Gastrocnemius medialis (tissue), 4 donors: ENCODE measurements at regions not wholly inside any gene's neighbourhood (a gene's known extent, or its start where the extent isn't known, plus 50 kb on each side); places are given as distances from the start of the nearest gene placed in this dataset.

Experiments
- ATAC-seq, 2 donors: fragments of 150-250 bp; one replicate each; pipeline ENCODE4 v1.9.1; 2016
- DNase-seq, 2 donors: peaks; one replicate each; pipeline ENCODE4 v3.0.0-alpha.2; 2019
- H3K27ac ChIP-seq, 4 donors: fragments of 200-600 bp; sonication (generic); 1 replicate in 1 of 4; 2 replicates in 3 of 4; pipeline ENCODE4 v1.5.1; 2016 to 2018; ENCODE audit warnings: mild to moderate bottlenecking in 2 of 4, moderate library complexity in 1 of 4
- H3K27me3 ChIP-seq, 3 donors: fragments of 200-600 bp; sonication (generic) in 2 of 3; 1 replicate in 1 of 3; 2 replicates in 2 of 3; pipeline versions ENCODE4 v1.5.1 to v1.6.0; 2016 to 2019; ENCODE audit warnings: mild to moderate bottlenecking in 1 of 3, moderate library complexity in 1 of 3
- H3K36me3 ChIP-seq, 2 donors: fragments of 200-600 bp; sonication (generic) in 1 of 2; one replicate each; pipeline ENCODE4 v1.5.1; 2017 to 2018
- H3K4me1 ChIP-seq, 2 donors: fragments of 200-600 bp; sonication (generic) in 1 of 2; one replicate each; pipeline ENCODE4 v1.5.1; 2016 to 2017; ENCODE audit warnings: mild to moderate bottlenecking in 2 of 2
- H3K4me3 ChIP-seq, 4 donors: fragments of 200-600 bp; sonication (generic) in 3 of 4; 1 replicate in 1 of 4; 2 replicates in 3 of 4; pipeline ENCODE4 v1.5.1; 2016 to 2019; ENCODE audit warnings: mild to moderate bottlenecking in 2 of 4
- H3K9me3 ChIP-seq, 3 donors: fragments of 200-600 bp; sonication (generic) in 2 of 3; 1 replicate in 1 of 3; 2 replicates in 2 of 3; pipeline ENCODE4 v1.5.1; 2016 to 2019
- CTCF ChIP-seq, 5 experiments: fragments of 450-650 bp in 3 of 5; fragments of 200-600 bp in 2 of 5; sonication (generic) in 2 of 5; IDR thresholded peaks in 4 of 5; conservative IDR thresholded peaks in 1 of 5; 1 replicate in 4 of 5; 2 replicates in 1 of 5; pipeline ENCODE4 v1.5.1; 2016 to 2019; ENCODE audit warnings: antibody characterized with exemption in 5 of 5, mild to moderate bottlenecking in 3 of 5, moderate library complexity in 3 of 5
- POLR2A ChIP-seq, 2 donors: fragments of 450-650 bp; IDR thresholded peaks; one replicate each; pipeline ENCODE4 v1.6.1; 2017; ENCODE audit warnings: antibody characterized with exemption in 2 of 2, mild to moderate bottlenecking in 2 of 2, moderate library complexity in 2 of 2
- in situ Hi-C, 4 donors: fragments of 200-750 bp; cut with MboI; loops; one replicate each; pipeline versions ENCODE4 v1.15.0 to v1.8.0; 2017; ENCODE audit warnings: low sequenced_read_pairs in 4 of 4
- intact Hi-C: fragments of 100-400 bp; cut with DNase I; formaldehyde crosslinking; loops from one replicate; pipeline ENCODE4 v1.15.1; 2023; ENCODE audit warnings: low total_unique reads

DNA sequence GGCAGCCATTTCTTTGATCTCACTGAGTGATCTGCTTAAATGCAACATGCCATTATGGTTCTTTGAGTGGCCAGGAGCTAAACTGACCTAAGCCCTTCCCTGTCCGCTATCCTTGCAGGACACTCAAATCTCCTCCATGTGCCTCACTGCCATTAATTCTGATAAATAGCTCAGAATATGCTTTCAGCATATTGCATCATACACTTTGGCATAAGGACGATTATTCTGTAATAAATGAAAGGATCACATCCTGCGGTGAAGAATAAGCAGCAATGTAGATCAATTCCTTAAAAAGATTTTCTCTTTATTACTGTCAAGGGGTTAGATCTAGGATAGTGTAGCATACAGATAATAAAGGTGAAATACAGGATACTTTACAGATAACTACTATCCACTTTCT, 231.8 kb upstream of the CTBP2 start:
- no peak for TF ChIP-seq CTCF (IDR thresholded peaks at IDR 0.05 in 4 of 5, conservative IDR thresholded peaks at IDR 0.05 in 1 of 5)
- TF ChIP-seq POLR2A (IDR thresholded peaks at IDR 0.05) = no peak
- Histone ChIP-seq H3K27ac (no peak overlapping the region), H3K4me3 (no peak overlapping the region), H3K27me3 (no peaks in the 10 kb centered on the region), H3K36me3 (no peaks in the 10 kb centered on the region), H3K4me1 (no peaks in the 10 kb centered on the region), H3K9me3 (no peaks in the 10 kb centered on the region)
- no peak for DNase-seq
- no peak for ATAC-seq
- in situ Hi-C loops = no loop called here
- intact Hi-C loops = no loop called here

GRCh38 chr10:125389648-125390047, 229.3 kb upstream of the CTBP2 start:
- TF ChIP-seq CTCF (IDR thresholded peaks at IDR 0.05 in 4 of 5, conservative IDR thresholded peaks at IDR 0.05 in 1 of 5) (no peak), POLR2A (IDR thresholded peaks at IDR 0.05) (no peak)
- no peaks in the 10 kb centered on the region for H3K4me1 ChIP-seq
- in situ Hi-C loops = no loop called here
- H3K9me3 ChIP-seq = no peaks in the 10 kb centered on the region
- intact Hi-C loops = no loop called here
- H3K27ac ChIP-seq = no peak overlapping the region
- no peaks in the 10 kb centered on the region for H3K36me3 ChIP-seq
- H3K4me3 ChIP-seq = no peak overlapping the region
- ATAC-seq = no peak
- no peak for DNase-seq
- H3K27me3 ChIP-seq = no peaks in the 10 kb centered on the region

GRCh38 chr10:125379592-125379991, 219.2 kb upstream of the CTBP2 start:
- intact Hi-C loops = no loop called here
- Histone ChIP-seq H3K4me1 (no peaks in the 10 kb centered on the region), H3K27ac (no peak overlapping the region), H3K27me3 (peaks cover 0 to 4% (median 0%) of the 10 kb centered on the region in 3 donors), H3K36me3 (no peaks in the 10 kb centered on the region), H3K9me3 (peaks cover 0 to 5% (median 0%) of the 10 kb centered on the region in 3 donors), H3K4me3 (no peak overlapping the region)
- in situ Hi-C loops = no loop called here
- TF ChIP-seq POLR2A (IDR thresholded peaks at IDR 0.05) (no peak), CTCF (IDR thresholded peaks at IDR 0.05 in 4 of 5, conservative IDR thresholded peaks at IDR 0.05 in 1 of 5) (no peak)
- ATAC-seq = no peak
- DNase-seq = no peak

DNA sequence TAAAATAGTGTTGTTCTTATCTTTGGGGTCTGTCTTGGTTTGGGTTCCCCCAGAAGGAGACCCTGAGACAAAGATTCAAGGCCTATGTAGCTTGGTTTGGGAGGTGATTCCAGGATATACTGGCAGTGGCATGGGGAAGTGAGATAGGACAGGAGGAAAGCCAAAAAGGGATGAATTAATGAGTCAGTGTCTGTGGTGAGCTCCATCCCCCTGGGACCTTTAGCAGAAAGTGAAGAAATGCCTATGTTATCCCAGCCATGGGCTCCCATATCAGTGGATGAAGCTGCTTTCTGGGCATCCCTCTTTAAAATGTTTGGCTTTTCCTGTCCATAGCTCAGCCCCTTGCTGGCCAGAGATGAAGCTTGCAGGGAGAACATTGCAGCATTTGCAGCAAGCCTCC, 217.0 kb upstream of the CTBP2 start:
- DNase-seq (no peak), ATAC-seq (no peak)
- Histone ChIP-seq H3K9me3 (peaks cover 0 to 5% (median 0%) of the 10 kb centered on the region in 3 donors), H3K4me1 (no peaks in the 10 kb centered on the region), H3K27ac (no peak overlapping the region), H3K4me3 (no peak overlapping the region), H3K27me3 (no peaks in the 10 kb centered on the region), H3K36me3 (no peaks in the 10 kb centered on the region)
- intact Hi-C loops (no loop called here), in situ Hi-C loops (no loop called here)
- TF ChIP-seq CTCF (IDR thresholded peaks at IDR 0.05 in 4 of 5, conservative IDR thresholded peaks at IDR 0.05 in 1 of 5) = no peak
- no peak for TF ChIP-seq POLR2A (IDR thresholded peaks at IDR 0.05)

GRCh38 chr10:125375210-125375609, 214.8 kb upstream of the CTBP2 start:
- DNase-seq = no peak
- no peaks in the 10 kb centered on the region for H3K36me3 ChIP-seq
- in situ Hi-C loops (no loop called here), intact Hi-C loops (no loop called here)
- ATAC-seq = no peak
- no peaks in the 10 kb centered on the region for H3K4me1 ChIP-seq
- H3K4me3 ChIP-seq = no peak overlapping the region
- H3K9me3 ChIP-seq = peaks cover 0 to under 1% (median 0%) of the 10 kb centered on the region in 3 donors
- TF ChIP-seq CTCF (IDR thresholded peaks at IDR 0.05 in 4 of 5, conservative IDR thresholded peaks at IDR 0.05 in 1 of 5) (no peak), POLR2A (IDR thresholded peaks at IDR 0.05) (no peak)
- H3K27me3 ChIP-seq = no peaks in the 10 kb centered on the region
- H3K27ac ChIP-seq = no peak overlapping the region
